GM06990 (cell line): ENCODE measurements at regions not wholly inside any gene's neighbourhood (a gene's known extent, or its start where the extent isn't known, plus 50 kb on each side); places are given as distances from the start of the nearest gene placed in this dataset.

Source experiments
- DNase-seq: peaks from one replicate; pipeline ENCODE4 v3.0.0-alpha.2; 2011; ENCODE audit not compliant: insufficient read length; ENCODE audit errors: extremely low read depth
- H3K27me3 ChIP-seq: replicated peaks from 2 replicates; pipeline ENCODE4 v1.6.0; 2011; ENCODE audit warnings: low read length; ENCODE audit not compliant: control insufficient read depth, insufficient read depth
- H3K36me3 ChIP-seq: 2 replicates; pipeline ENCODE4 v1.5.1; 2011; ENCODE audit warnings: low read length; ENCODE audit not compliant: control insufficient read depth, insufficient read depth
- H3K4me3 ChIP-seq: replicated peaks from 2 replicates; pipeline ENCODE4 v1.5.1; 2011; ENCODE audit warnings: low read depth, mild to moderate bottlenecking, control low read depth, low read length
- CTCF ChIP-seq: IDR thresholded peaks from 2 replicates; pipeline ENCODE4 v1.5.1; 2011; ENCODE audit warnings: low read length, control low read depth, mild to moderate bottlenecking, inconsistent platforms; ENCODE audit not compliant: insufficient read depth, poor library complexity, severe bottlenecking

GRCh38 chr12:4843907-4844306 is 65.8 kb upstream of the KCNA1 start:
- Histone ChIP-seq H3K4me3 (no peak overlapping the region), H3K27me3 (no peaks in the 10 kb centered on the region), H3K36me3 (no peaks in the 10 kb centered on the region)
- TF ChIP-seq CTCF = no peak
- no peak for DNase-seq

DNA sequence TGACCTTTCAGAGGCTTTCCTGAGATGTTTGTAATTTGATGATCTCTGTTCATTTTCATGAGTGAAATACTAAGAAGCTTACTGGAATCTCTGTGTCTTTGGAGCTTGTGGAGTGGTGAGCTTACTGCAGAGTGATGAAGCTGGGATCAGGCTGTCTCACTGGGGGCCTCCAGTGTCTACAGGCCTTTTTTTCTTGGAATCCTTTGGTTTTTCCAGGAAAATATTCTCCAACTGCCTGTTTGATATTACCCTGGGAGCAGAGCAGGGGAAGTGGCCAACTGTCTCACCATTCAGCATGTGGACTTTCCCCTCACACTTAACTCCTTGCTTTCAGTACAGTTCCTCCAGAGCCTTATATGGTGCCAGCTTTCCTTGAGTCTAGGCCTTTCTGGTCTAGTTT is 62.0 kb upstream of the KCNA1 start:
- no peak for TF ChIP-seq CTCF
- no peak for DNase-seq
- H3K27me3 ChIP-seq = no peaks in the 10 kb centered on the region

DNA sequence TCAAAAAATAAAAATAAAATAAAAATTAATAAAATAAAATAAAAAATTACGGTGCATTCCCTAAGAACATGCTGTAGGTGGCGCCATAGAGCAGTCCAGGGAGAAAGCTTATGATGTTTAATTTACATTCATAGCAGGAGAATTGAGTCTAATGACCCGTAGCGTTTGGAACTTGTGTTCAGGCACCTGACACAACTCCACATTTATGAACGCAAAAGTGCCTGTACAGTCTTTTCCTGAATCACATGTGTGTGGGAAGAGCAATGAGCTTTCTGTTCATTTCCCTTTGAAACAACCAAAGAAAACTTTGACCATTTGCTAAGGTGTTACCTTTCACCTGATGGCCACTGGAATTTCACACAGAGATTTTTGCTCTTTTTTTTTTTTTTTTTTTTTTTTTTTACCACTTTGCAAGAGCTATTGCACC is 60.6 kb upstream of the KCNA1 start:
- Histone ChIP-seq H3K36me3 (no peaks in the 10 kb centered on the region), H3K27me3 (no peaks in the 10 kb centered on the region), H3K4me3 (no peak overlapping the region)
- no peak for DNase-seq
- peak; percentile 87 for TF ChIP-seq CTCF

More for the DNA sequence above, 62.0 kb upstream of the KCNA1 start:
- Histone ChIP-seq H3K4me3 (no peak overlapping the region), H3K36me3 (no peaks in the 10 kb centered on the region)

DNA sequence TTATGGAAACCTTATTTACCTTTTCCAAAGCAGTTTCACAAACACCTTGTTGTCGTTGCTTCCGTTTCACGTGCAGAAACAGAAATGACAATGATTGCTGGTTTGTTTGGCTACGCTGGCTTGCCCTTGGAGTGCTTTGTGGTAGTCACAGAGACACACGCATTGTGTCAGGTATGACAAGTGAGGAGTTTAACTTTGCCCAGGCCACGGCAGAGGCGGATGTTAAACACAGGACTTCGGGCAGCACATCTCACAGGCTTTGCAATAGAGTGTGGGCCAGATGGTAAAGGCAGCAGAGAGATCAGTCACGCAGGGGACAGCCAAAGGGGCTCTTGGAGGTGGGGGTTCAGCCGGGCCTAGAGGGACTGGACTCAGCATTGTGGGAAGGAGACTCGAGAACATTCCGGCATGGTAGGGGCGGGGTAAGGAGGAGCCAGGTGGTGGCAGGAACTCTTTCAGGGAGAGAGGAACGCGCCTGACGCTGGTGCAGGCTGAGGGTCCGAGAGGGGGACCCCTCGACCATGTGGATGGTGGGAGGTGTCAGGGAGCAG is 59.8 kb upstream of the KCNA1 start:
- no peaks in the 10 kb centered on the region; the same call in 1 of the 2 replicates for H3K27me3 ChIP-seq
- no peak for TF ChIP-seq CTCF
- H3K36me3 ChIP-seq = no peaks in the 10 kb centered on the region
- no peak for DNase-seq
- H3K4me3 ChIP-seq = no peak overlapping the region

GRCh38 chr12:4850857-4851380 is 58.8 kb upstream of the KCNA1 start:
- no peaks in the 10 kb centered on the region; the same call in 1 of the 2 replicates for H3K27me3 ChIP-seq
- no peak overlapping the region for H3K4me3 ChIP-seq
- no peak for DNase-seq
- H3K36me3 ChIP-seq = no peaks in the 10 kb centered on the region
- no peak for TF ChIP-seq CTCF

DNA sequence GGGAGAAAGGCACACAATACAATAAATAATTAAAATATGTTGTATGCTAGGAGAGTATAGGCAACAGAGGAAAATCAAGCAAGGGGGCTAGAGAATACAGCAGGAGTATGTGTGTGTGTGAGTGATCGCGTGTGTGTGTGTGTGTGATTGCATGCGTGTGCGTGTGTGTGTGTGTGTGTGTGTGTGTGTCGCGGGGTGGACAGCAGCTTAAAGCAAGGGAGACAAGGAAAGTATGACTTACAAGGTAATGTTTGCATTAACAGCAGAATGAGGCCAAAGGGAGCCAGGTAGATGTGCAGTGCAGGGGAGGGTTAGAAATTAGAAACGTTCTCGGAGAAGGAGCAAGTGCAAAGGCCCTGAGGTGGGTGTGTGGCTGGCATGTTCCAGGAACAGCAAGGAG is 57.4 kb upstream of the KCNA1 start:
- H3K36me3 ChIP-seq = no peaks in the 10 kb centered on the region
- no peaks in the 10 kb centered on the region; the same call in 1 of the 2 replicates for H3K27me3 ChIP-seq
- no peak for TF ChIP-seq CTCF
- no peak overlapping the region for H3K4me3 ChIP-seq
- DNase-seq = no peak
